ENCODE measurements at regions not wholly inside any gene's neighbourhood (a gene's known extent, or its start where the extent isn't known, plus 50 kb on each side); places are given as distances from the start of the nearest gene placed in this dataset.

DNA sequence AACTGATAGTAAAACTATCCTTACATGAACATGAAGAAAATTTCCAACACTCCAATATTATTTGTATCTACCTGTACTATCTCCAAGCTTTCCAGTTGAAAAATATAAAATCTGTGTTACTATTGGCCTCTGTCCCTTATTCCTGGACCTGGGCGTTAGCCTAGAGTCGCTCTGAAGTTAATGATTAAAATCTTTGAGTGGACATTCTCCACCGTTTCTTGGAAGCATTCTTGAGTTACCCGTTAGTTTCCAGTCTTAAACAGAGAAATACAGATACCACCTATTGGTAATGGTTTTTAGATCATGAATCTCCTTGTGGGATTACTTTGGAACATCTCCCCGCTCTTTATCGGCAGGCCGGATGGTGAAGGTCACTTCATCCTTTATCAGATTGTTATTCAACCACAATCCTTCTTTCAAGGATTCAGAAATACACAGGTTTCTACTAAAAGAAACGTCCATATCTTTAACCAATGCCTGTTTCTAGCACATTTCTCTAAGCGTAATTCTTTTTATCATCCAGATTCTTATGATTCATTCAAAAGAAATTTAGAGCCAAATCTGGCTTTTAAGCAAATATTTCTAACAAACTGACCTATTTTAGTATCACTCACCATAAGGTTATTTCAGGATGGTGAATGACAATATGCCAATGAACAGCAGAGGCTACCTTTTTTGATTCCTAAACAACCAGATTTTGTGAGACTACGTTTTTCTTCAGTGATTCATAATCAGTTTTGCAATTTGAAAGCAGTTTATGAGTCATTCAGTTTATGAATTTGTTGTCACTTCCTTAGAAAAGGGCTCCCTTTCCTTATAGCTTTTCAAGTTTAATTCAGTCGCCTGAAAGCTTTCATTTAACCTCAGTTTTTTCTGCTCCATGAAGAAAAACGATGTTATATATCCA is 70.2 kb upstream of the ERRFI1 start:
- peak in 1 of 2 experiments; percentile 39 for DNase-seq (ENCODE audit: low read depth in 1 of 2, low spot score in 1 of 2)
- TF ChIP-seq, protein P1, sequence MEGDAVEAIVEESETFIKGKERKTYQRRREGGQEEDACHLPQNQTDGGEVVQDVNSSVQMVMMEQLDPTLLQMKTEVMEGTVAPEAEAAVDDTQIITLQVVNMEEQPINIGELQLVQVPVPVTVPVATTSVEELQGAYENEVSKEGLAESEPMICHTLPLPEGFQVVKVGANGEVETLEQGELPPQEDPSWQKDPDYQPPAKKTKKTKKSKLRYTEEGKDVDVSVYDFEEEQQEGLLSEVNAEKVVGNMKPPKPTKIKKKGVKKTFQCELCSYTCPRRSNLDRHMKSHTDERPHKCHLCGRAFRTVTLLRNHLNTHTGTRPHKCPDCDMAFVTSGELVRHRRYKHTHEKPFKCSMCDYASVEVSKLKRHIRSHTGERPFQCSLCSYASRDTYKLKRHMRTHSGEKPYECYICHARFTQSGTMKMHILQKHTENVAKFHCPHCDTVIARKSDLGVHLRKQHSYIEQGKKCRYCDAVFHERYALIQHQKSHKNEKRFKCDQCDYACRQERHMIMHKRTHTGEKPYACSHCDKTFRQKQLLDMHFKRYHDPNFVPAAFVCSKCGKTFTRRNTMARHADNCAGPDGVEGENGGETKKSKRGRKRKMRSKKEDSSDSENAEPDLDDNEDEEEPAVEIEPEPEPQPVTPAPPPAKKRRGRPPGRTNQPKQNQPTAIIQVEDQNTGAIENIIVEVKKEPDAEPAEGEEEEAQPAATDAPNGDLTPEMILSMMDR (IDR thresholded peaks at IDR 0.05; ENCODE audit: insufficient read depth, low read length): no peak
- no peak for TF ChIP-seq SPI1 (IDR thresholded peaks at IDR 0.05; ENCODE audit: borderline replicate concordance, low read depth)
- no peak for TF ChIP-seq POLR2AphosphoS5 (IDR thresholded peaks at IDR 0.05; ENCODE audit: low read depth)
- TF ChIP-seq GABPA (IDR thresholded peaks at IDR 0.05; ENCODE audit: low read depth): no peak
- TF ChIP-seq, protein P2, sequence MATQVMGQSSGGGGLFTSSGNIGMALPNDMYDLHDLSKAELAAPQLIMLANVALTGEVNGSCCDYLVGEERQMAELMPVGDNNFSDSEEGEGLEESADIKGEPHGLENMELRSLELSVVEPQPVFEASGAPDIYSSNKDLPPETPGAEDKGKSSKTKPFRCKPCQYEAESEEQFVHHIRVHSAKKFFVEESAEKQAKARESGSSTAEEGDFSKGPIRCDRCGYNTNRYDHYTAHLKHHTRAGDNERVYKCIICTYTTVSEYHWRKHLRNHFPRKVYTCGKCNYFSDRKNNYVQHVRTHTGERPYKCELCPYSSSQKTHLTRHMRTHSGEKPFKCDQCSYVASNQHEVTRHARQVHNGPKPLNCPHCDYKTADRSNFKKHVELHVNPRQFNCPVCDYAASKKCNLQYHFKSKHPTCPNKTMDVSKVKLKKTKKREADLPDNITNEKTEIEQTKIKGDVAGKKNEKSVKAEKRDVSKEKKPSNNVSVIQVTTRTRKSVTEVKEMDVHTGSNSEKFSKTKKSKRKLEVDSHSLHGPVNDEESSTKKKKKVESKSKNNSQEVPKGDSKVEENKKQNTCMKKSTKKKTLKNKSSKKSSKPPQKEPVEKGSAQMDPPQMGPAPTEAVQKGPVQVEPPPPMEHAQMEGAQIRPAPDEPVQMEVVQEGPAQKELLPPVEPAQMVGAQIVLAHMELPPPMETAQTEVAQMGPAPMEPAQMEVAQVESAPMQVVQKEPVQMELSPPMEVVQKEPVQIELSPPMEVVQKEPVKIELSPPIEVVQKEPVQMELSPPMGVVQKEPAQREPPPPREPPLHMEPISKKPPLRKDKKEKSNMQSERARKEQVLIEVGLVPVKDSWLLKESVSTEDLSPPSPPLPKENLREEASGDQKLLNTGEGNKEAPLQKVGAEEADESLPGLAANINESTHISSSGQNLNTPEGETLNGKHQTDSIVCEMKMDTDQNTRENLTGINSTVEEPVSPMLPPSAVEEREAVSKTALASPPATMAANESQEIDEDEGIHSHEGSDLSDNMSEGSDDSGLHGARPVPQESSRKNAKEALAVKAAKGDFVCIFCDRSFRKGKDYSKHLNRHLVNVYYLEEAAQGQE (IDR thresholded peaks at IDR 0.05; ENCODE audit: insufficient replicate concordance, low read depth): no peak
- Histone ChIP-seq H3K4me3 (replicated peaks; ENCODE audit: insufficient read depth, low read length) (no peak overlapping the region), H3K27ac (replicated peaks) (no peak overlapping the region), H3K27me3 (ENCODE audit: insufficient read depth, poor library complexity, severe bottlenecking) (no peaks in the 10 kb centered on the region)

DNA sequence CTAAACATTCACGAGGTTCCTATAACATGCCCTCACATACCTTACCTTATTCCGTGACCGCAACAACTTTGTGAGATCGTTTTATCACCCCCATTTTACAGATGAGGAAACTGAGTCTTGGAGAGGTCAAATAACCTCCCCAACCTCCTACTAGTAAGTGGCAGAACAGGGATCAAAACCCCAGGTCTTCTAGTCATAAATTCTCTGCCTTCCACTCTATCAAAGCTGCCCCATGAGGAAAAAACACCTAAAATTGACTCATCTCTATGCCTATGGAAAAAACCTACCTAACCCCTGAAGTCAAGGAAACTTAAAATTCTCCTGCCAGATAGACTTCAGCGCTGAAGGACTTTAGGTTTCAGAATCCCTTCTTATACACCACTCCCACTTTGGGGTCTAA is 69.5 kb upstream of the ERRFI1 start:
- Histone ChIP-seq H3K27ac (replicated peaks) (no peak overlapping the region), H3K4me3 (replicated peaks; ENCODE audit: insufficient read depth, low read length) (no peak overlapping the region), H3K27me3 (ENCODE audit: insufficient read depth, poor library complexity, severe bottlenecking) (no peaks in the 10 kb centered on the region)
- no peak for DNase-seq (ENCODE audit: low read depth in 1 of 2, low spot score in 1 of 2)
- TF ChIP-seq GABPA (IDR thresholded peaks at IDR 0.05; ENCODE audit: low read depth) (no peak), POLR2AphosphoS5 (IDR thresholded peaks at IDR 0.05; ENCODE audit: low read depth) (no peak)
- TF ChIP-seq, protein P2 (IDR thresholded peaks at IDR 0.05; ENCODE audit: insufficient replicate concordance, low read depth): no peak
- TF ChIP-seq, protein P1 (IDR thresholded peaks at IDR 0.05; ENCODE audit: insufficient read depth, low read length): no peak

DNA sequence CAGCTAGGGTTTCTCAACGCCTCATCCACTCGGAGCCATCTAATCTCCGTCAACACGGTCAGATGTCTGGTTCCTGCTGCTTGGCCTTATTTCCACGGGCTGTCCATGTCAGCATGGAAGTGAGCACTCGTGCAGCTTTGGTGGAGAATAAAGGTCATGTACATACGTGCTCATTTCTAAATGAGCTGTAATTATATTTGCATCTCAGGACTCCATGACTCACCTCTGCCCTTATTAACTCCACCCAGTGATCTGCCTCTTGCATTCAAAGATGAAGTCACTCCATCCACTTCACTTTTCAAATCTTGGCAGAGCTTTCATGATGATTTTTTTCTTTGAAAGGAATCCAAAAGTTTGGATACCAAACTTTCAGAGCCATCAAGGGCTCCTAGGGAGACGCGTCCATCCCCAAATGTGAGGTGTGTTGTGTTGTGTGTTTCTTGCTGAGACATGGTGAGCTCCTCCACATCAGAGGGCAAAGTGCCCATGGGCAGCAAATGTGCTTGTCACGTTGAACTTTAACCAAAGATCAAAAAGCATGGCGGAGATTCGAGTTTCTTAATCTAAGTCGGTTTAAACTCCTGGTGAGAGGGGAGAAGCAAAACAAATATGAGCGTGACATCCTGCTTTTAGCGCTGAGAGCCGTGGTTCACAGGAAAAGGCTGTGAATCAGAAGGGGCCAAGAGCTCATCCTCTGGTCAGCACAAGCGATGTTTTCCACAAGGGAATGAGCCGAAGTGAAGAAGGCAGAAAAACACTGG is 68.6 kb upstream of the ERRFI1 start:
- Histone ChIP-seq H3K27me3 (ENCODE audit: insufficient read depth, poor library complexity, severe bottlenecking) (no peaks in the 10 kb centered on the region), H3K27ac (replicated peaks) (no peak overlapping the region), H3K4me3 (replicated peaks; ENCODE audit: insufficient read depth, low read length) (no peak overlapping the region)
- DNase-seq (ENCODE audit: low read depth in 1 of 2, low spot score in 1 of 2): no peak
- TF ChIP-seq POLR2AphosphoS5 (IDR thresholded peaks at IDR 0.05; ENCODE audit: low read depth) (no peak), SPI1 (IDR thresholded peaks at IDR 0.05; ENCODE audit: borderline replicate concordance, low read depth) (no peak), GABPA (IDR thresholded peaks at IDR 0.05; ENCODE audit: low read depth) (no peak)
- TF ChIP-seq, protein P1 (IDR thresholded peaks at IDR 0.05; ENCODE audit: insufficient read depth, low read length): no peak
- TF ChIP-seq, protein P2 (IDR thresholded peaks at IDR 0.05; ENCODE audit: insufficient replicate concordance, low read depth): no peak
